Esophagus muscularis mucosa (tissue), 4 donors: ENCODE measurements at regions not wholly inside any gene's neighbourhood (a gene's known extent, or its start where the extent isn't known, plus 50 kb on each side); places are given as distances from the start of the nearest gene placed in this dataset.

Experiments used
- DNase-seq: peaks from one replicate; pipeline ENCODE4 v3.0.0-alpha.2; 2017; ENCODE audit errors: extremely low spot score
- H3K27ac ChIP-seq, 4 donors: fragments of 200-600 bp; sonication (generic); replicated peaks in 1 of 4; 1 replicate in 3 of 4; 2 replicates in 1 of 4; pipeline ENCODE4 v1.5.1; 2016 to 2019; ENCODE audit warnings: mild to moderate bottlenecking in 1 of 4
- H3K27me3 ChIP-seq, 4 donors: fragments of 200-600 bp; sonication (generic); one replicate each; pipeline versions ENCODE4 v1.5.1 to v1.6.0; 2016 to 2019
- H3K36me3 ChIP-seq, 4 donors: fragments of 200-600 bp; sonication (generic); one replicate each; pipeline ENCODE4 v1.5.1; 2016 to 2019
- H3K4me1 ChIP-seq, 4 donors: fragments of 200-600 bp; sonication (generic); one replicate each; pipeline ENCODE4 v1.5.1; 2016 to 2019
- H3K4me3 ChIP-seq, 4 donors: fragments of 200-600 bp; sonication (generic); 1 replicate in 2 of 4; 2 replicates in 2 of 4; pipeline ENCODE4 v1.5.1; 2016 to 2019; ENCODE audit warnings: mild to moderate bottlenecking in 4 of 4, moderate library complexity in 1 of 4
- H3K9me3 ChIP-seq, 4 donors: fragments of 200-600 bp; sonication (generic); 1 replicate in 3 of 4; 2 replicates in 1 of 4; pipeline ENCODE4 v1.5.1; 2016 to 2019
- CTCF ChIP-seq, 3 experiments: fragments of 200-600 bp in 2 of 3; fragments of 450-650 bp in 1 of 3; sonication (generic) in 2 of 3; IDR thresholded peaks; one replicate each; pipeline ENCODE4 v1.5.1; 2017 to 2019; ENCODE audit warnings: antibody characterized with exemption in 3 of 3, mild to moderate bottlenecking in 2 of 3, moderate library complexity in 1 of 3
- EP300 ChIP-seq: sonication (generic); formaldehyde crosslinking; IDR thresholded peaks from one replicate; pipeline ENCODE4 v1.6.1; 2017; ENCODE audit warnings: antibody characterized with exemption
- POLR2A ChIP-seq: fragments of 450-650 bp; IDR thresholded peaks from one replicate; pipeline ENCODE4 v1.6.1; 2017; ENCODE audit warnings: antibody characterized with exemption, moderate library complexity, mild to moderate bottlenecking, low read depth
- POLR2AphosphoS5 ChIP-seq, 2 donors: sonication (generic); formaldehyde crosslinking; IDR thresholded peaks; one replicate each; pipeline ENCODE4 v1.6.1; 2017; ENCODE audit warnings: antibody characterized with exemption in 2 of 2
- WGBS: methylation state at CpG from one replicate; pipeline ENCODE4 v1.1.5; 2018; 5-methylcytosine and 5-hydroxymethylcytosine counted together
- intact Hi-C: fragments of 100-400 bp; cut with DNase I; formaldehyde crosslinking; loops from one replicate; pipeline ENCODE4 v1.15.1; 2023

DNA sequence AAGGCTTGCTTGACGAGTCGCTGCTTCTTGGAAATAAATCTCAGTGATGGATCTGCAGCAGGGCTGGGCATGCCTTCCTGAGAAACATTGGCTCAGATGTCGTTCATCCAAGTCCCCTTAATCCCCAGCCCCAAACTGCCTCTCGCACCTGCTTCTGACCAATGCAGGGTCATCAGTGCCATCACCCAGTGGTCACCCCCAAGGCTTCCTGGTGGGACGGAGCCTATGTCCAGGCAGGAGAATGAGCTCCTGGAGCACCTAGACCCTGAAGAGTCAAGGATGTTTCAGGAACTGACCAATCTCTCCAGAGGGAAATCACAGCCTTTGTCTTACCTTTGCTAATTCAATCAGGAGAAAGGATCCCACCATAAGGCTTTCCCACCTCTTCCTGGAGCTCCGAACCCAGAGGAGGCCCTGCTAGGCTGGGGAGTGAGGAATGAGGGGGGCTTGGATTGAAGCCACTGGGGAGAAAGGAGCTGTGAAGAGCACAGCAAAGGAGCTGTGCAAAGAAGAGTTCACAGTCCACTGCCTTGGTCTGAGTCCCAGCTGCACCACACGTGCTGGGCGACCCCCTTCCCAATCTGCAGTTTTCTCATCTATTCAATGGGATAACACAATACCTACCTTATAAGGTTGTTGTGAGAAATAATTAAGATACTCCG is 416.1 kb downstream of the NPHP4 start:
- Histone ChIP-seq H3K4me1 (no peaks in the 10 kb centered on the region), H3K27ac (no peak overlapping the region), H3K9me3 (peaks cover 0 to 8% (median 0%) of the 10 kb centered on the region in 4 donors), H3K36me3 (no peaks in the 10 kb centered on the region), H3K4me3 (no peak overlapping the region), H3K27me3 (peaks cover 0 to 40% (median 0%) of the 10 kb centered on the region in 4 donors)
- DNase-seq, result peak; percentile 89
- 63% methylated on average over 9 of the region's 9 CpGs for WGBS
- TF ChIP-seq CTCF (IDR thresholded peaks at IDR 0.05) (no peak), EP300 (no peak), POLR2AphosphoS5 (IDR thresholded peaks at IDR 0.05) (no peak), POLR2A (no peak)
- intact Hi-C loops, result no loop called here

GRCh38 chr1:5575396-5575940 is 416.8 kb downstream of the NPHP4 start:
- H3K27ac ChIP-seq, result no peak overlapping the region
- no peaks in the 10 kb centered on the region for H3K4me1 ChIP-seq
- H3K27me3 ChIP-seq, result peaks cover 0 to 40% (median 0%) of the 10 kb centered on the region in 4 donors
- H3K9me3 ChIP-seq, result peaks cover 0 to 8% (median 0%) of the 10 kb centered on the region in 4 donors
- 50% methylated on average over 4 of the region's 5 CpGs for WGBS
- no peaks in the 10 kb centered on the region for H3K36me3 ChIP-seq
- H3K4me3 ChIP-seq, result no peak overlapping the region
- intact Hi-C loops, result no loop called here
- TF ChIP-seq POLR2A (no peak), EP300 (no peak), POLR2AphosphoS5 (IDR thresholded peaks at IDR 0.05) (no peak), CTCF (IDR thresholded peaks at IDR 0.05) (no peak)
- peak; percentile 74 for DNase-seq

DNA sequence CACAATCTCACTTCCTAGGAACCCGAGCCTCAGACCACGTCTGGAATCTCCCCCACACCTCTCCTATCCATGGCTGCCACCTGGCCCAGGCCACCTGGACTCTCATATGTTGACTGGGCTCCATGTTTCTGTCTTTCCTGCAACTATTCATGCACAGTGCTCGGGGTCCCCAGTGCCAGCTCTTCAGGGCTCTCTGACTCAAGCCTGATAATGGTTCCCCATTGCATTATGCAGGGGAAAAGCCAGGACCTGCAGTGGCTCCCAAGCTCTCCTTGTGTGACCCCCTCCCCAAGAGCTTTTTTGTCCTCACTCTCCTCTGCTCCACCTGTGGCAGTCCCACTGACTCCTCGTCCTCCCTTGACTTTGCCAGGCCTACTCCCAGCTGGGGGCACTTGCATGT is 417.6 kb downstream of the NPHP4 start:
- intact Hi-C loops, result no loop called here
- no peak overlapping the region for H3K27ac ChIP-seq
- WGBS, result 54% methylated on average over 4 of the region's 4 CpGs
- no peaks in the 10 kb centered on the region for H3K36me3 ChIP-seq
- peak; percentile 83 for DNase-seq
- no peaks in the 10 kb centered on the region for H3K4me1 ChIP-seq
- no peak overlapping the region for H3K4me3 ChIP-seq
- TF ChIP-seq POLR2AphosphoS5 (IDR thresholded peaks at IDR 0.05) (no peak), POLR2A (no peak), CTCF (IDR thresholded peaks at IDR 0.05) (no peak), EP300 (no peak)
- peaks cover 0 to 8% (median 3%) of the 10 kb centered on the region in 4 donors for H3K9me3 ChIP-seq
- peaks cover 0 to 38% (median 0%) of the 10 kb centered on the region in 4 donors for H3K27me3 ChIP-seq

- DNase-seq, result peak; percentile 90
- no peak overlapping the region for H3K4me3 ChIP-seq
- intact Hi-C loops, result no loop called here
- H3K27me3 ChIP-seq, result peaks cover 0 to 37% (median 0%) of the 10 kb centered on the region in 4 donors
- H3K27ac ChIP-seq, result no peak overlapping the region
- TF ChIP-seq POLR2A, result no peak
- TF ChIP-seq EP300, result no peak
- no peak for TF ChIP-seq CTCF (IDR thresholded peaks at IDR 0.05)
- no peak for TF ChIP-seq POLR2AphosphoS5 (IDR thresholded peaks at IDR 0.05)
- 63% methylated on average over 2 of the region's 2 CpGs for WGBS
- H3K36me3 ChIP-seq, result no peaks in the 10 kb centered on the region
- peaks cover 0 to 16% (median 11%) of the 10 kb centered on the region in 4 donors for H3K9me3 ChIP-seq
- no peaks in the 10 kb centered on the region for H3K4me1 ChIP-seq
Observed at GRCh38 chr1:5572794-5573193, 419.4 kb downstream of the NPHP4 start.
